ENCODE measurements at regions not wholly inside any gene's neighbourhood (a gene's known extent, or its start where the extent isn't known, plus 50 kb on each side); places are given as distances from the start of the nearest gene placed in this dataset.
"Not testable (repeated sequence)": the region's sequence is repeated elsewhere in the genome, so short reads cannot be mapped to it uniquely, and the experiment has no call there.

- DNase-seq (ENCODE audit: low read depth), result no peak
- H3K36me3 ChIP-seq (ENCODE audit: control insufficient read depth, insufficient read depth, low read length), result no peaks in the 10 kb centered on the region
- H3K27me3 ChIP-seq (ENCODE audit: control insufficient read depth, insufficient read depth, low read length), result no peaks in the 10 kb centered on the region
- H3K4me3 ChIP-seq (ENCODE audit: low read depth, low read length), result no peak overlapping the region
- TF ChIP-seq CTCF (IDR thresholded peaks at IDR 0.05; ENCODE audit: insufficient read depth, low read length, poor library complexity, severe bottlenecking), result no peak
These were observed 124.7 kb upstream of the SPATA12 start for GRCh38 chr3:56935811-56936210.

- not testable (repeated sequence) for DNase-seq (ENCODE audit: low read depth); H3K27me3 ChIP-seq (ENCODE audit: control insufficient read depth, insufficient read depth, low read length); H3K4me3 ChIP-seq (ENCODE audit: low read depth, low read length); H3K36me3 ChIP-seq (ENCODE audit: control insufficient read depth, insufficient read depth, low read length)
These were observed 126.0 kb upstream of the SPATA12 start for GRCh38 chr3:56934481-56934880.

- no peaks in the 10 kb centered on the region for H3K27me3 ChIP-seq (ENCODE audit: control insufficient read depth, insufficient read depth, low read length)
- H3K4me3 ChIP-seq (ENCODE audit: low read depth, low read length), result no peak overlapping the region
- no peak for DNase-seq (ENCODE audit: low read depth)
- TF ChIP-seq CTCF (IDR thresholded peaks at IDR 0.05; ENCODE audit: insufficient read depth, low read length, poor library complexity, severe bottlenecking), result no peak
- no peaks in the 10 kb centered on the region for H3K36me3 ChIP-seq (ENCODE audit: control insufficient read depth, insufficient read depth, low read length)
These were observed 126.7 kb upstream of the SPATA12 start for GRCh38 chr3:56933803-56934202.

GRCh38 chr3:56932866-56933265 lies 127.6 kb upstream of the SPATA12 start:
- DNase-seq (ENCODE audit: low read depth), result no peak
- no peaks in the 10 kb centered on the region for H3K36me3 ChIP-seq (ENCODE audit: control insufficient read depth, insufficient read depth, low read length)
- H3K4me3 ChIP-seq (ENCODE audit: low read depth, low read length), result no peak overlapping the region
- no peaks in the 10 kb centered on the region for H3K27me3 ChIP-seq (ENCODE audit: control insufficient read depth, insufficient read depth, low read length)
- TF ChIP-seq CTCF (IDR thresholded peaks at IDR 0.05; ENCODE audit: insufficient read depth, low read length, poor library complexity, severe bottlenecking), result no peak

GRCh38 chr3:56931836-56932235 lies 128.6 kb upstream of the SPATA12 start:
- TF ChIP-seq CTCF (IDR thresholded peaks at IDR 0.05; ENCODE audit: insufficient read depth, low read length, poor library complexity, severe bottlenecking), result no peak
- no peak for DNase-seq (ENCODE audit: low read depth)
- no peak overlapping the region for H3K4me3 ChIP-seq (ENCODE audit: low read depth, low read length)
- no peaks in the 10 kb centered on the region for H3K27me3 ChIP-seq (ENCODE audit: control insufficient read depth, insufficient read depth, low read length)
- no peaks in the 10 kb centered on the region for H3K36me3 ChIP-seq (ENCODE audit: control insufficient read depth, insufficient read depth, low read length)

- Histone ChIP-seq H3K27me3 (ENCODE audit: control insufficient read depth, insufficient read depth, low read length) (no peaks in the 10 kb centered on the region), H3K4me3 (ENCODE audit: low read depth, low read length) (no peak overlapping the region), H3K36me3 (ENCODE audit: control insufficient read depth, insufficient read depth, low read length) (no peaks in the 10 kb centered on the region)
- no peak for DNase-seq (ENCODE audit: low read depth)
- TF ChIP-seq CTCF (IDR thresholded peaks at IDR 0.05; ENCODE audit: insufficient read depth, low read length, poor library complexity, severe bottlenecking), result no peak
These were observed 129.0 kb upstream of the ARHGEF3 start for GRCh38 chr3:56930706-56931105.

Data from kidney epithelial cell (primary cell).